HCT116 (cell line): ENCODE measurements at regions not wholly inside any gene's neighbourhood (a gene's known extent, or its start where the extent isn't known, plus 50 kb on each side); places are given as distances from the start of the nearest gene placed in this dataset. TPM values are rescaled to one million over a fixed set of nuclear protein-coding genes. Genes with fewer than 3 reads are reported as not detected.
"Not testable (repeated sequence)": the region's sequence is repeated elsewhere in the genome, so short reads cannot be mapped to it uniquely, and the experiment has no call there.

ENCODE experiments used
- ATAC-seq: fragments of 200-7000 bp; cut with Tn5 transposase; 2 replicates; pipeline ENCODE4 v1.9.1; 2020; ENCODE audit warnings: mild to moderate bottlenecking, moderate library complexity
- BruUV-seq: library from RNA; stranded (reverse); fragments of 400-500 nt; replicated peaks from 2 replicates; lab custom pipeline; 2021; lab: Mats Ljungman, UMichigan
- CTCF ChIA-PET: fragments of 300-600 bp; sonication (Branson Sonifier 250); formaldehyde crosslinking; loops from one replicate; lab custom pipeline; 2021; ENCODE audit warnings: antibody characterized with exemption; lab: Charles Lee
- POLR2A ChIA-PET: fragments of 300-600, 350-600 bp; sonication (Branson Sonifier 250); formaldehyde crosslinking; loops from one replicate; lab custom pipeline; 2021; ENCODE audit warnings: antibody characterized with exemption; lab: Charles Lee
- RAD21 ChIA-PET, 2 experiments: fragments of 300-600 bp; sonication (Branson Sonifier 250); formaldehyde crosslinking; loops; one replicate each; lab custom pipeline; 2023; ENCODE audit warnings: low total read pairs in 2 of 2; ENCODE audit not compliant: uncharacterized antibody in 2 of 2, unreplicated experiment in 2 of 2, low non-redundant PET in 1 of 2; lab: Charles Lee
- DNase-seq: peaks from one replicate; pipeline ENCODE4 v3.0.0-alpha.2; 2010; ENCODE audit warnings: low read depth, low spot score
- H2AFZ ChIP-seq: fragments of 200-600 bp; shearing (Covaris generic), sonication (generic); 2 replicates; pipeline ENCODE4 v1.6.1; 2017; ENCODE audit warnings: low read depth, mixed run types, mixed read lengths, antibody characterized with exemption, low read length; ENCODE audit not compliant: poor library complexity, severe bottlenecking
- H3K27ac ChIP-seq: 2 replicates; pipeline ENCODE4 v1.5.1; 2012; ENCODE audit warnings: low read depth, low read length
- H3K27me3 ChIP-seq: fragments of 200-600 bp; sonication (generic); 2 replicates; pipeline ENCODE4 v1.6.1; 2016; ENCODE audit warnings: mixed run types, low read length, mixed read lengths; ENCODE audit not compliant: insufficient read depth
- H3K36me3 ChIP-seq, 2 experiments: fragments of 200-500 bp in 1 of 2; fragments of 200-600 bp in 1 of 2; sonication (Bioruptor generic) in 1 of 2; sonication (generic) in 1 of 2; 2 replicates each; pipeline versions ENCODE4 v1.5.1 to v1.6.1; 2014 to 2016; ENCODE audit warnings: low read length in 2 of 2, inconsistent platforms in 1 of 2, mixed read lengths in 1 of 2, mixed run types in 1 of 2; ENCODE audit not compliant: insufficient read depth in 2 of 2, control insufficient read depth in 1 of 2
- H3K4me1 ChIP-seq, 2 experiments: fragments of 200-600 bp in 1 of 2; sonication (generic) in 1 of 2; 2 replicates each; pipeline versions ENCODE4 v1.5.1 to v1.6.1; 2012 to 2017; ENCODE audit warnings: low read length in 2 of 2, inconsistent platforms in 1 of 2, mild to moderate bottlenecking in 1 of 2, mixed read lengths in 1 of 2, mixed run types in 1 of 2, moderate library complexity in 1 of 2; ENCODE audit not compliant: insufficient read depth in 2 of 2, control insufficient read depth in 1 of 2
- H3K4me2 ChIP-seq: fragments of 200-600 bp; sonication (generic); 2 replicates; pipeline ENCODE4 v1.6.1; 2017; ENCODE audit warnings: mixed run types, low read length, mixed read lengths
- H3K4me3 ChIP-seq, 2 experiments: fragments of 200-600 bp in 1 of 2; sonication (generic) in 1 of 2; replicated peaks in 1 of 2; 2 replicates each; pipeline ENCODE4 v1.5.1; 2011 to 2016; ENCODE audit warnings: low read length in 2 of 2, control low read depth in 1 of 2, low read depth in 1 of 2, mild to moderate bottlenecking in 1 of 2, mixed read lengths in 1 of 2, mixed run types in 1 of 2
- H3K79me2 ChIP-seq: fragments of 200-600 bp; sonication (generic); 2 replicates; pipeline ENCODE4 v1.6.1; 2017; ENCODE audit warnings: mild to moderate bottlenecking, mixed run types, low read length, moderate library complexity, mixed read lengths; ENCODE audit not compliant: insufficient read depth
- H3K9ac ChIP-seq: fragments of 200-600 bp; sonication (generic); 2 replicates; pipeline ENCODE4 v1.6.1; 2016; ENCODE audit warnings: low read length, mixed read lengths
- H3K9me2 ChIP-seq: fragments of 200-600 bp; sonication (generic), shearing (Covaris generic); 2 replicates; pipeline ENCODE4 v1.6.1; 2017; ENCODE audit warnings: mixed run types, mild to moderate bottlenecking, moderate library complexity; ENCODE audit not compliant: insufficient read depth
- H3K9me3 ChIP-seq, 2 experiments: fragments of 200-500 bp in 1 of 2; fragments of 200-600 bp in 1 of 2; sonication (Bioruptor generic) in 1 of 2; sonication (generic) in 1 of 2; 2 replicates each; pipeline ENCODE4 v1.6.1; 2014 to 2017; ENCODE audit warnings: low read length in 2 of 2, mixed read lengths in 2 of 2, inconsistent platforms in 1 of 2, low read depth in 1 of 2, mild to moderate bottlenecking in 1 of 2, mixed run types in 1 of 2, moderate library complexity in 1 of 2; ENCODE audit not compliant: control insufficient read depth in 1 of 2, insufficient read depth in 1 of 2
- H4K20me1 ChIP-seq: fragments of 200-600 bp; sonication (generic), shearing (Covaris generic); 2 replicates; pipeline ENCODE4 v1.6.1; 2017; ENCODE audit warnings: mixed run types, mild to moderate bottlenecking, moderate library complexity; ENCODE audit not compliant: insufficient read depth
- EGR1 ChIP-seq: IDR thresholded peaks from 2 replicates; pipeline ENCODE4 v1.6.1; 2012; ENCODE audit warnings: low read depth
- JUND ChIP-seq: IDR thresholded peaks from 2 replicates; pipeline ENCODE4 v1.6.1; 2012
- YY1 ChIP-seq: IDR thresholded peaks from 2 replicates; pipeline ENCODE4 v1.6.1; 2011; ENCODE audit warnings: low read length, low read depth, moderate library complexity, mild to moderate bottlenecking; ENCODE audit not compliant: insufficient replicate concordance; ENCODE audit errors: extremely low read depth
- intact Hi-C: fragments of 100-400 bp; cut with micrococcal nuclease; formaldehyde crosslinking; loops from 2 replicates; pipeline ENCODE4 v1.10.0; 2022
- microRNA-seq: library from miRNA; unstranded; fragments of <30 nt; microRNA quantifications from one replicate; pipeline ENCODE4, GENCODE V29; 2016; ENCODE audit warnings: borderline number of aligned reads
- TF ChIP-seq, protein P1 (sequence below), 3 experiments: fragments of 200-600 bp in 1 of 3; sonication (generic) in 1 of 3; IDR thresholded peaks in 2 of 3; conservative IDR thresholded peaks in 1 of 3; 2 replicates each; pipeline ENCODE4 v1.5.1; 2012 to 2017; ENCODE audit warnings: low read depth in 2 of 3, low read length in 2 of 3, antibody characterized with exemption in 1 of 3, borderline replicate concordance in 1 of 3, control low read depth in 1 of 3, mild to moderate bottlenecking in 1 of 3, mixed read lengths in 1 of 3, mixed run types in 1 of 3, moderate library complexity in 1 of 3; ENCODE audit not compliant: insufficient read depth in 1 of 3

DNA sequence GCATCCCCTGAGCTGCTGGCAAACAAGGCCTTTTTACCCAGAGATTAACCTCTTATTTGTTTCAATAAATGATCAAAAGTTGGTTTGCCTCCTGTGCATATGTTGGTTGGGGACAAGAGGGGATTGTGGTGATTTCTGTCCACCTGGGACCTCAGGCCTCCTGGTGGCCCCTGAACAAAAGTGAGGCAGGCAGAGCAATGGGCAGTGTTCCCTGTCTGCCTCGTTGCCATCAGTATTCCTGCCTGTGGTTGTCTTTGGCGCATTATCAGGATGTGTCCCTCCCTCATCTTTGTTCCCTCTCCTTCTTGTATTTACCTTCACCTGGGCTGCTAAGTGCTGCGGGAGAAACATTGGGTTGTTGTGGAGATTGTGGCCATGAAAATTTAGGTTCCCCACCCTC lies 65.3 kb upstream of the DRD5 start (continued):
- TF ChIP-seq, protein P1, sequence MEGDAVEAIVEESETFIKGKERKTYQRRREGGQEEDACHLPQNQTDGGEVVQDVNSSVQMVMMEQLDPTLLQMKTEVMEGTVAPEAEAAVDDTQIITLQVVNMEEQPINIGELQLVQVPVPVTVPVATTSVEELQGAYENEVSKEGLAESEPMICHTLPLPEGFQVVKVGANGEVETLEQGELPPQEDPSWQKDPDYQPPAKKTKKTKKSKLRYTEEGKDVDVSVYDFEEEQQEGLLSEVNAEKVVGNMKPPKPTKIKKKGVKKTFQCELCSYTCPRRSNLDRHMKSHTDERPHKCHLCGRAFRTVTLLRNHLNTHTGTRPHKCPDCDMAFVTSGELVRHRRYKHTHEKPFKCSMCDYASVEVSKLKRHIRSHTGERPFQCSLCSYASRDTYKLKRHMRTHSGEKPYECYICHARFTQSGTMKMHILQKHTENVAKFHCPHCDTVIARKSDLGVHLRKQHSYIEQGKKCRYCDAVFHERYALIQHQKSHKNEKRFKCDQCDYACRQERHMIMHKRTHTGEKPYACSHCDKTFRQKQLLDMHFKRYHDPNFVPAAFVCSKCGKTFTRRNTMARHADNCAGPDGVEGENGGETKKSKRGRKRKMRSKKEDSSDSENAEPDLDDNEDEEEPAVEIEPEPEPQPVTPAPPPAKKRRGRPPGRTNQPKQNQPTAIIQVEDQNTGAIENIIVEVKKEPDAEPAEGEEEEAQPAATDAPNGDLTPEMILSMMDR (IDR thresholded peaks at IDR 0.05 in 2 of 3, conservative IDR thresholded peaks at IDR 0.05 in 1 of 3; ENCODE audit: borderline replicate concordance in 1 of 3, insufficient read depth in 1 of 3, low read depth in 2 of 3, low read length in 2 of 3): no peak
- TF ChIP-seq YY1: no peak
- no peak for TF ChIP-seq EGR1
- TF ChIP-seq JUND: no peak
- TF ChIP-seq, all 23 proteins: peak for 0

DNA sequence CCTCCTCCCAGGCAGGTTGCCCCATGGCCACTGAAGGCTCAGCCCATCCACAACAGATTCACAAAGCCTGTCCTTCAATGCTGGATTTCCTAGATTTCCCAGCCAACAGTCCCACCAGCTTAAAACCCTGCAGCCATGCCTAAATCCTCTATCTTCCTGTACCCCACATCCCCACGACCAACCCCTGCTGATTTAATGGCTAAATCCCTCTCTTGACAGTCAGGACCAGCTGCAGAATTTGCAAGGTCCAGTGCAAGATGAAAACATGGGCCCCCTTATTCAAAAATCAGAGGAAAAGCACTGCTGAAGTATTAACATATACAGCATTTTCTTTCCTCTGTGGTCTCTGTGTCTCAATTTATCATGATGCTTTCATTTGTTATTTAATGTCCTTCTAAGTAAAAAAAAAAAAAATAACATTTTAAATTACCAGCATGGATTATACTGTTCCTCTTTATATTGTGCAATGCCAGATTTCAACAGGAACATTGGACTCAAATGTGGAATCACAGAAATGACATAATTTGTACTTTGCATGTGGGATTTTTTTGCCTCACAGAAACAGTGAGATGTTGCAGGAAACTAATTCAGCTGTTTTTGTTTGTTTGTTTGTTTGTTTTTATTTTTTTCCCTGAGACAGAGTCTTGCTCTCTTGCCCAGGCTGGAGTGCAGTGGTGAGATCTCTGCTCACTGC lies 63.0 kb upstream of the DRD5 start:
- H3K4me2 ChIP-seq, H3K27me3 ChIP-seq, H2AFZ ChIP-seq, BruUV-seq, H4K20me1 ChIP-seq, CTCF ChIA-PET, H3K9me3 ChIP-seq, H3K9me2 ChIP-seq, DNase-seq, RAD21 ChIA-PET, H3K79me2 ChIP-seq, H3K9ac ChIP-seq, H3K4me1 ChIP-seq, H3K36me3 ChIP-seq, ATAC-seq, intact Hi-C loops, POLR2A ChIA-PET, H3K27ac ChIP-seq, H3K4me3 ChIP-seq: not testable (repeated sequence)

DNA sequence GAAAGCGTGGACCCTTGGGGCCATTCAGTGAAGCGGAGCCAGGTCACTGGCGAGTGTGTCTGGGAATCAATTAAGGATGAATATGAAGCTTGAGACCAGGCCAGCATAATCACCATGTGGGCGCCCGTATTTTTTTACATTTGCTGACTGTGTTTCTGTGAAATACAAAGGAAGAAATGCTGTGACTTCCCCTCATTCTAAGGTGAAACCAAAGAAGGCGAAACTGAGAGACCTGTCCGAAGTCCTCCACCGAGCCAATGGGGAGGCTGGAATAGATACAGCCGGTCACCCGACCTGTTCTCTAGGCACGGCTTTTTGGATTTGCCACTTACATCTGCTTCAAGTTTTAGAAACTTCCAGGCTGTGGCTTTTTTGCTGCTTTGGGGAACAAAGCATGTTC lies 59.3 kb upstream of the DRD5 start:
- H3K9me3 ChIP-seq, POLR2A ChIA-PET, H3K27ac ChIP-seq, H3K79me2 ChIP-seq, BruUV-seq, DNase-seq, H4K20me1 ChIP-seq, H2AFZ ChIP-seq, H3K9ac ChIP-seq, H3K27me3 ChIP-seq, H3K4me1 ChIP-seq, H3K36me3 ChIP-seq, RAD21 ChIA-PET, H3K4me3 ChIP-seq, intact Hi-C loops, ATAC-seq, H3K4me2 ChIP-seq, H3K9me2 ChIP-seq: not testable (repeated sequence)
- CTCF ChIA-PET: interaction anchor here (1.3 kb wide), 1 partner anchor 291 kb away, joined by 3 read pairs; no protein-coding TSS in a partner anchor

Small RNA genes lying in the stretch of these regions (microRNA-seq; reads per million reads assigned to microRNA genes)
- gene MIR548I2: not detected
